Fibroblast of mammary gland (primary cell): ENCODE measurements at regions not wholly inside any gene's neighbourhood (a gene's known extent, or its start where the extent isn't known, plus 50 kb on each side); places are given as distances from the start of the nearest gene placed in this dataset.
"Not testable (repeated sequence)": the region's sequence is repeated elsewhere in the genome, so short reads cannot be mapped to it uniquely, and the experiment has no call there.

ENCODE experiments used
- DNase-seq: peaks from one replicate; pipeline ENCODE4 v3.0.0-alpha.2; 2010; ENCODE audit warnings: low read depth
- H3K4me3 ChIP-seq: 2 replicates; pipeline ENCODE4 v1.5.1; 2011; ENCODE audit warnings: low read depth, mild to moderate bottlenecking, low read length, moderate library complexity; ENCODE audit not compliant: control insufficient read depth
- TF ChIP-seq, protein P1 (sequence below): conservative IDR thresholded peaks from 2 replicates; pipeline ENCODE4 v1.5.1; 2011; ENCODE audit warnings: low read depth, low read length, inconsistent platforms; ENCODE audit not compliant: control insufficient read depth, insufficient read depth

DNA sequence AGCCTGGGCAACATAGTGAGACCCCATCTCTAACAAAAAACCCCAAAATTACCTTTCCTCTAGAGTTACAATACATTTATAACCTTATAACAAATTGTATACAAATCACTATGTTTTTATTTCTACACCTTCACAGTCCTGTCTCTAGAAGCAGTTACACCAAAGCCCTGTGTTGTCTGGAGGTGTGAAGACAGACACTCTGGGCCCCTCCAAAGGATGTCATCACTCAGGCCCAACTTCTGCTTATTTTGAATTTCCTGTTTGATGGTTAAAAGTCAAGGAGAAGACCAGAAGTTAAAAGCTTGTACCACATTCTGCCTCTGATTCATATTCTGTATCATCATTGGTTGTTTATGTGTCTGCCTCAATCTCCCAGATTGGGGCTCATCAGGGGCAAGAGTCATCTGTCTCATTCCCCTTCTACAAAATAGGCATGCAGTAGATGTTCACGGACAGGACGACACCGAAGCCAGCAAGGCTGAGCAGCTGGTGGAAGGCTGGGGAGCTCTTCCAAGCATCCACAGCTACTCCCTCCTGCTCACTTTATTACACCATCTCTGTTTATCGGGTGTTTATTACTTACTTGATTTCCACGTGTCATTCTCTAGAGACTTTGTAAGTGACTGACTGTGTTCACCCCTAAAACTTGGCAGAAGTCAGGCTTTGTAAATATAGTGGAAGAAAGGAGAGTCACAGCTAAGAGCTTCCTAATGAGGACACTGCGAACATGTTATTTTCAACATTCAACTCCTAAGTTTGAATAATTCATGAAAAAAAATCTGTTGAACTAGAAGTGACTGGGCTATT, 136.8 kb upstream of the ANKRD28 start:
- peak; percentile 42 for DNase-seq
- no peak overlapping the region for H3K4me3 ChIP-seq
- TF ChIP-seq, protein P1, sequence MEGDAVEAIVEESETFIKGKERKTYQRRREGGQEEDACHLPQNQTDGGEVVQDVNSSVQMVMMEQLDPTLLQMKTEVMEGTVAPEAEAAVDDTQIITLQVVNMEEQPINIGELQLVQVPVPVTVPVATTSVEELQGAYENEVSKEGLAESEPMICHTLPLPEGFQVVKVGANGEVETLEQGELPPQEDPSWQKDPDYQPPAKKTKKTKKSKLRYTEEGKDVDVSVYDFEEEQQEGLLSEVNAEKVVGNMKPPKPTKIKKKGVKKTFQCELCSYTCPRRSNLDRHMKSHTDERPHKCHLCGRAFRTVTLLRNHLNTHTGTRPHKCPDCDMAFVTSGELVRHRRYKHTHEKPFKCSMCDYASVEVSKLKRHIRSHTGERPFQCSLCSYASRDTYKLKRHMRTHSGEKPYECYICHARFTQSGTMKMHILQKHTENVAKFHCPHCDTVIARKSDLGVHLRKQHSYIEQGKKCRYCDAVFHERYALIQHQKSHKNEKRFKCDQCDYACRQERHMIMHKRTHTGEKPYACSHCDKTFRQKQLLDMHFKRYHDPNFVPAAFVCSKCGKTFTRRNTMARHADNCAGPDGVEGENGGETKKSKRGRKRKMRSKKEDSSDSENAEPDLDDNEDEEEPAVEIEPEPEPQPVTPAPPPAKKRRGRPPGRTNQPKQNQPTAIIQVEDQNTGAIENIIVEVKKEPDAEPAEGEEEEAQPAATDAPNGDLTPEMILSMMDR, result no peak

DNA sequence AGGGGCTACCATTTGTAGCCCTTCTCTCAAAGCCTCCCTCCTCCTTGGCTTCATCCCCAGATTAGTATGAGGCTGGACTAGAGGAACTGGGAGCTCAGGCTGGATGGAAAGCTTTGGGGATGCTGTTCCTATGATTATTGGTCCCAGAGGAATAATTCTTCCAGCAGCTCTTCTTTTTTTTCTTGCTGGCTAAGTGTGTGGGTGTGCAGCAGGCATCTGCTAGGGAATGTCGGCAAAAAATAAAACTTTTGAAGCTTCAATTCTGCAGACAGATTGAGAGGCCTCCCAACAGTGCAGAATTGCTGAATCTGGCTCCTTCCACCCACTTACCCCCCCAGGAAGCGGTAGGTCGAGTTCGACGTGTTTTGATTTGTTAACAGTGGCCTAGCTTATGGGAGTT, 138.5 kb upstream of the ANKRD28 start:
- DNase-seq, result peak; percentile 80
- no peak overlapping the region for H3K4me3 ChIP-seq
- TF ChIP-seq, protein P1, result no peak

DNA sequence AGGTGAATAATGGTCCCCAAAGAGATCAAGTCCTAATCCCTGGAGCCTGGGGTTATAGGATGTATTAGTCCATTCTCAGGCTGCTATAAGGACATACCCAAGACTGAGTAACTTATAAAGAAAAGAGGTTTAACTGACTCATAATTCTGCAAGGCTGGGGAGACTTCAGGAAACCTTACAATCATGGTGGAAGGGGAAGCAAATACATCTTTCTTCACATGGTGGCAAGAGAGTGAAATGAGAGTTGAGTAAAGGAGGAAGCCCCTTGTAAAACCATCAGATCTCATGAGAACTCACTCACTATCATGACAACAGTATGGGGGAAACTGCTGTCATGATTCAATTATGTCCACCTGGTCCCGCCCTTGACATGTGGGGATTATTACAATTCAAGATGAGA, 142.9 kb upstream of the ANKRD28 start:
- no peak for DNase-seq
- TF ChIP-seq, protein P1, result no peak
- no peak overlapping the region for H3K4me3 ChIP-seq

DNA sequence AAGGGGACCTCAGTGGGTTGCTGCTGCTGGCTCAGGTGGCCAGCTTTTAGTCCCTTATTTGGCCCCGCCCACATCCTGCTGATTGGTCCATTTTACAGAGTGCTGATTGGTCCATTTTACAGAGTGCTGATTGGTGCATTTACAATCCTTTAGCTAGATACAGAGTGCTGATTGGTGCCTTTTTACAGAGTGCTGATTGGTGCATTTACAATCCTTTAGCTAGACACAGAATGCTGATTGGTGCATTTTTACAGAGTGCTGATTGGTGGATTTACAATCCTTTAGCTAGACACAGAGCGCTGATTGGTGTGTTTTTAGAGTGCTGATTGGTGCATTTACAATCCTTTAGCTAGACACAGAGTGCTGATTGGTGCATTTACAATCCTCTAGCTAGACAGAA, 143.7 kb upstream of the ANKRD28 start:
- not testable (repeated sequence) for H3K4me3 ChIP-seq, DNase-seq

DNA sequence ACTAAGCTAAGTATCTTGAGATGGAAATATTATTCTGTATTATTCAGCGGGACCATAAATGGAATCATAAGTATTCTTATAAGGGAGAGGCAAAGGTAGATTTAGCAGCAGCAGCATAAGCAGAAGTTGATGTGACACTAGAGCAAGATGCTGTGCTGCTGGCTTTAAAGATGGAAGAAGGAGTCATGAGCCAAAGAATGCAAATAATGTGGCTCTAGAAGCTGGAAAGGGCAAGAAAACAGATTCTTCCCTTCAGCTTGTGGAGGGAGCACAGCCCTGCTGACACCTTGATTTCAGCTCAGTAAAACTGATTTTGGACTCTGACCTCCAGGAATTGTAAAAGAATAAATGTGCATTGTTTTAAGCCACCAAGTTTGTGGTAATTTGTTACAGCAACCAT, 144.2 kb upstream of the ANKRD28 start:
- DNase-seq, result no peak
- no peak overlapping the region for H3K4me3 ChIP-seq
- TF ChIP-seq, protein P1, result no peak

DNA sequence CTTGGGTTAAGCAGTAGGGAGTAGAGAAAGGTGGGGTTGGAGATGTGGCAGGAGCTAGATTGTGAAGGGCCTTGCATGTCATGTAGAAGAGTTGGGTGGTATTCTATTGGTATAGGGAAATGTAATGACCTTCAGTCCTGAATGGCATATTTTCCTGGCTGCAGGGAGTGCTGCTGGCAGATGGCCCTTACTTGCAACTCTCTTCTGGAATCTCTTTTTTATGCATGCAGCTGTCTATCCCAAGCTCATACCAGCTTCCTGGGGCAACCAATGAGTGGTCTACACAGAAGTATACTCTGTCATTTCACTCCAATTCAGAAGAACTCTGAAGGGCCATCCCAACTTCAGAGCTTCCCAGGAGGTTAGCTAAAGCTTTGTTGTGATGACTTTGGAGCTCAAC, 144.7 kb upstream of the ANKRD28 start:
- DNase-seq, result no peak
- no peak overlapping the region for H3K4me3 ChIP-seq
- TF ChIP-seq, protein P1, result no peak

DNA sequence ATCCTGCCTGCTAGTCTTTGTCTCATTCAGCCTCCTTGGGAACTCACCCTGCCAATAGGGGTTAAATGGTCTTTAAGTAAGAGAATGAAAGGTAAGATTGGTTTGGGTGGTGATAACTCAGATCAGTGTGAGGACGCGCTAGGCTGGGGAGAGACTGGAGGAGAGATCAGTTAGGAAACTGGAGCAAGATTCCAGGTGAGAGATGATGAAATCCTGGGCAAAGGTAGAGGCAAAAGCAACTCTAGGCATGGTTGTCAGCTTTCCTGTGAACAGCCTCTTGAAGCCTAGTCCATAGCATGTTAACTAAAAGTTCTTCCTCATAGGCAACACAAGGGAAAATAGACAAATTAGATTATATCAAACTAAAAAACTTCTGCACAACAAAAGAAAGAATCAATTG, 145.2 kb upstream of the ANKRD28 start:
- no peak for DNase-seq
- H3K4me3 ChIP-seq, result no peak overlapping the region
- TF ChIP-seq, protein P1, result no peak
